Prostate gland (tissue), 2 donors: ENCODE measurements at regions not wholly inside any gene's neighbourhood (a gene's known extent, or its start where the extent isn't known, plus 50 kb on each side); places are given as distances from the start of the nearest gene placed in this dataset.

Experiments used
- CTCF ChIP-seq, 4 experiments: fragments of 200-600 bp in 2 of 4; fragments of 450-650 bp in 2 of 4; sonication (generic) in 2 of 4; IDR thresholded peaks; 1 replicate in 3 of 4; 2 replicates in 1 of 4; pipeline ENCODE4 v1.5.1; 2016 to 2019; ENCODE audit warnings: antibody characterized with exemption in 4 of 4, mild to moderate bottlenecking in 2 of 4, moderate library complexity in 2 of 4
- POLR2A ChIP-seq: fragments of 450-650 bp; IDR thresholded peaks from one replicate; pipeline ENCODE4 v1.6.1; 2016; ENCODE audit warnings: antibody characterized with exemption, mild to moderate bottlenecking

- TF ChIP-seq CTCF (IDR thresholded peaks at IDR 0.05) (no peak), POLR2A (no peak)
Measured at GRCh38 chr2:45312275-45312674, 298.8 kb downstream of the SRBD1 start.
